GM12892 (cell line): ENCODE measurements at regions not wholly inside any gene's neighbourhood (a gene's known extent, or its start where the extent isn't known, plus 50 kb on each side); places are given as distances from the start of the nearest gene placed in this dataset.

Experiments
- DNase-seq: peaks from one replicate; pipeline ENCODE4 v3.0.0; 2011; ENCODE audit not compliant: insufficient read length
- FAIRE-seq: peaks from 2 replicates; lab custom pipeline; 2011; peaks lifted over from hg19 to GRCh38; lab: Jason Lieb, UNC
- POLR2A ChIP-seq: IDR thresholded peaks from 2 replicates; pipeline ENCODE4 v1.6.1; 2011; ENCODE audit warnings: low read depth, low read length, control low read depth
- POLR2AphosphoS5 ChIP-seq: IDR thresholded peaks from 2 replicates; pipeline ENCODE4 v1.6.1; 2011; ENCODE audit warnings: low read depth, low read length, control low read depth
- TAF1 ChIP-seq: IDR thresholded peaks from 2 replicates; pipeline ENCODE4 v1.6.1; 2011; ENCODE audit warnings: low read depth, mild to moderate bottlenecking, control low read depth, low read length, borderline replicate concordance

GRCh38 chr10:78456649-78457400, 423.2 kb downstream of the RPS24 start:
- DNase-seq, result no peak
- TF ChIP-seq POLR2AphosphoS5 (no peak), POLR2A (no peak), TAF1 (no peak)
- FAIRE-seq, result no peak

- DNase-seq (no peak), FAIRE-seq (no peak)
- TF ChIP-seq POLR2A (no peak), POLR2AphosphoS5 (no peak), TAF1 (no peak)
Observed at GRCh38 chr10:78457804-78458482, 424.3 kb downstream of the RPS24 start.

GRCh38 chr10:78458983-78459638, 425.4 kb downstream of the RPS24 start:
- FAIRE-seq (no peak), DNase-seq (no peak)
- TF ChIP-seq POLR2A (no peak), POLR2AphosphoS5 (no peak), TAF1 (no peak)

- no peak for FAIRE-seq
Observed at GRCh38 chr10:78459639-78460037, 426.0 kb downstream of the RPS24 start.

GRCh38 chr10:78460204-78460603, 426.5 kb downstream of the RPS24 start:
- DNase-seq, result no peak
- TF ChIP-seq POLR2AphosphoS5 (no peak), POLR2A (no peak), TAF1 (no peak)
- no peak for FAIRE-seq

More at GRCh38 chr10:78459639-78460037, 426.0 kb downstream of the RPS24 start:
- no peak for TF ChIP-seq TAF1
- no peak for TF ChIP-seq POLR2A
- no peak for TF ChIP-seq POLR2AphosphoS5
- no peak for DNase-seq

GRCh38 chr10:78461333-78461732, 427.7 kb downstream of the RPS24 start:
- DNase-seq (no peak), FAIRE-seq (no peak)
- no peak for TF ChIP-seq TAF1
- no peak for TF ChIP-seq POLR2AphosphoS5
- TF ChIP-seq POLR2A, result no peak

GRCh38 chr10:78462176-78462575, 428.5 kb downstream of the RPS24 start:
- TF ChIP-seq POLR2A (no peak), POLR2AphosphoS5 (no peak), TAF1 (no peak)
- FAIRE-seq, result no peak

GRCh38 chr10:78462726-78463228, 429.1 kb downstream of the RPS24 start:
- FAIRE-seq, result no peak

More at GRCh38 chr10:78462176-78462575, 428.5 kb downstream of the RPS24 start:
- DNase-seq, result no peak

GRCh38 chr10:78464118-78464855, 430.6 kb downstream of the RPS24 start:
- DNase-seq (no peak), FAIRE-seq (no peak)
- TF ChIP-seq POLR2AphosphoS5, result no peak
- TF ChIP-seq TAF1, result no peak
- no peak for TF ChIP-seq POLR2A

More at GRCh38 chr10:78462726-78463228, 429.1 kb downstream of the RPS24 start:
- TF ChIP-seq TAF1 (no peak), POLR2AphosphoS5 (no peak), POLR2A (no peak)
- no peak for DNase-seq

- no peak for FAIRE-seq
- no peak for TF ChIP-seq POLR2A
- TF ChIP-seq POLR2AphosphoS5, result no peak
- no peak for TF ChIP-seq TAF1
- DNase-seq, result no peak
Observed at GRCh38 chr10:78464856-78465267, 431.2 kb downstream of the RPS24 start.

GRCh38 chr10:78465431-78465830, 431.8 kb downstream of the RPS24 start:
- TF ChIP-seq POLR2A (no peak), TAF1 (no peak), POLR2AphosphoS5 (no peak)
- FAIRE-seq (no peak), DNase-seq (no peak)
